ENCODE measurements at regions not wholly inside any gene's neighbourhood (a gene's known extent, or its start where the extent isn't known, plus 50 kb on each side); places are given as distances from the start of the nearest gene placed in this dataset.

DNA sequence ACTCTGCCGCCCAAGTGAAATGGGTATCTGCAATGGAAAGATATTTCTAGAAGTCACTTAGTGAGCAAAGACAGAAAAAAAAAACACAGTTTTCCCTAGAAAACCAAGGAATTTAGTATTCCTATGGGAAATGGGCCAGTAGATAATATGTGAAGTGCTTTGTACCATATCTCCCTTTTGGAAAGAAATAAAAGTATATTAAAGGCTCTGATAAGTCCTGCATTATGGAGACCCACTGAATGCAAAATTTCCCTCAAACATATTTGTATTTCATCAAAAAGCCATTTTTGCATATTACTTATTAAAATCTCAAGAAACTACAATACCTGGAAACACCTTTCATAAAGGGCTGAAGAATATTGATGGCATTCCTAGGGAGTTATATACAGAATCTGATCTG, 51.6 kb upstream of the DYNLRB2 start:
- DNase-seq (ENCODE audit: low spot score): no peak

- no peak for DNase-seq (ENCODE audit: low spot score)
These were observed 52.6 kb upstream of the DYNLRB2 start for GRCh38 chr16:80488167-80488566.

GRCh38 chr16:80480664-80481063, 60.1 kb upstream of the DYNLRB2 start:
- DNase-seq (ENCODE audit: low spot score): no peak

DNA sequence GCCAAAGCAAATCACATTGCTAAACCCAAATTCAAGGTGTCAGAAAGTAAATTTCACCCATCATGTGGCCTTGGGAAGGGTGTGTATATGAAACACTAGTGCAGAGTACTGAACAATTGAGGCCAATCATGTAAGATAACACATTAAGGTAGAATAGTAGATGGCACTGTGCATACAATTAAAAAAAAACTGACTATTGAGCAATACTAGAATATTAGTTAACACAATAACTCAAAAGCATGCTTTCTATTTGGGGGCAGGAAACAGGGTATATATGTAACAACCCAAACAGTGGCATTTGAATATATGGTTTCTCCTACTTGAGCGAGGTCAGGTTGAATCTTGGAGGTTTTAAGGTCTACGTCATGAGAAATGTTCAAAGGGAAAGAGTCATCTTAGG, 63.0 kb upstream of the DYNLRB2 start:
- DNase-seq (ENCODE audit: low spot score): no peak

- DNase-seq (ENCODE audit: low spot score): no peak
These were observed 72.8 kb upstream of the DYNLRB2 start for GRCh38 chr16:80468029-80468428.

- peak; percentile 65 for DNase-seq (ENCODE audit: low spot score)
These were observed 74.5 kb upstream of the DYNLRB2 start for GRCh38 chr16:80466024-80466987.

DNA sequence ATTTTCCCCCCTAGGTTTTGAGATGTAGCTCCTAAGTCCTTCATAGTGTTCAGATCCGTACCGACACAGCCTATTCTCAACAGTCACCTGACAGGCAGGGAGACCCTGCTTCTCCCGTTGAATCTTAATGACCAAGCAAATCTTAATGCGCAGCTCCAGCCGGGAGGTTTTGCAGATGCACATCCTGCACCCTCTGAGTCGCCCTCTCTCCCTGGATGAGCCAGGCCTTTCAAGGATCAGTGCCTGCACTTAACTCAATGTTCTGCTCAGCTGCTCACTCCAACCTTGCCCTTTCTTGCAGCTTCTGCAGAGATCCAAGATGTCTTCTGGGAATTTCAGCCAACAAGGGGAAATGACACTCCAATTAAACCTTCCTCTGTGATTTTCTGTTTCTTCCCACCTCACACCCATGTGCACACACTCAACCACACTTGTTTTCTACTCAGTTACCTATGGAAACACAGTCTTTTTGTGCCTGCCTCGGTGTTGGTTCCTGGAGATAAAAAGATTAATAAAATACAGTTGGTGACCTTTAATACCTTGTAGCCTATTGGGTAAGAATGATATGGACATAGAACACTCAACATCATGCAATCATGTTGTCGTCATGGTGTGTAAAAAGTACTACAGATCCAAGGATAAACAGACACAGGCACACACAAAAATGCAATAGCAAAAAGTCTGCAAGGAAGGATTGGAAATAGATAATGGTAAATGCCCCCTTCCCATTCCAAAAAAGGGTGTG, 76.9 kb upstream of the DYNLRB2 start:
- DNase-seq (ENCODE audit: low spot score): no peak

- no peak for DNase-seq (ENCODE audit: low spot score)
These were observed 77.5 kb upstream of the DYNLRB2 start for GRCh38 chr16:80463326-80463725.

DNA sequence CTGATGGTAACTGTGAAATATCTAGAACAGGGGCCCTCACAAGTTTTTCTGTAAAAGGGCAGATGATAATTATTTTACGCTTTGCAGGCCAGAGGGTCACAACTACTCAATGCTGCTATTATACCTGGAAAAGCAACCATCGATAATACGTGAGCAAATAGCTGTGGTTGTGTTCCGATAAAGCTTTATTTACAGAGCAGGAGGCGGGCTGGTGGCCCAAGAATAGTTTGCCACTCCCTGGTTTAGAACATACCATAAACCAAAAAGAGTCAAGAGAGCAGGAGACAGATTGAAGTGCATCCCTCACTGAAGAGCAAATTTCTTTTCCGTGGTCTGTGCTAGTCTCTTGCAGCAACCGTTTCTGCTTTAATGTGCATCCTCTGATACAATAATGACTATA, 77.9 kb upstream of the DYNLRB2 start:
- DNase-seq (ENCODE audit: low spot score): no peak

DNA sequence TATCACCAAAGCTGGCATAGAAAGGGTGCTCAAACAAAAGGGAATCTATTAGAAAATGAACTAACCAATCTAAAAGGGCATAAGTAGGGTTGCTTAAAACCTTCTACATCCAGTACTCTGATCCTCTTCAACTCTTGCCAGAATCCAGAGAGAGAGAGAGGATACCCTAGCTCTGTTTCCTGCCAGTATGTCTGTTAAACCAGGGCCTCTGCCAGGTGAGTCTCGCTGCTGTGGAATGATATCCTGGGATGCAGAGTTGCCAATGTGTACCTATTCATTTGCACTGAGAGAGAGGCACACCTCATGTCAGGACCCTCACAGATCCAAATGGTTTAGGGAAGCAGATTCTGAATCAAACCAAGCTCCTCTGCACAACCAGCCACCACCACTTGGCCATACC, 79.8 kb upstream of the DYNLRB2 start:
- DNase-seq (ENCODE audit: low spot score): no peak

DNA sequence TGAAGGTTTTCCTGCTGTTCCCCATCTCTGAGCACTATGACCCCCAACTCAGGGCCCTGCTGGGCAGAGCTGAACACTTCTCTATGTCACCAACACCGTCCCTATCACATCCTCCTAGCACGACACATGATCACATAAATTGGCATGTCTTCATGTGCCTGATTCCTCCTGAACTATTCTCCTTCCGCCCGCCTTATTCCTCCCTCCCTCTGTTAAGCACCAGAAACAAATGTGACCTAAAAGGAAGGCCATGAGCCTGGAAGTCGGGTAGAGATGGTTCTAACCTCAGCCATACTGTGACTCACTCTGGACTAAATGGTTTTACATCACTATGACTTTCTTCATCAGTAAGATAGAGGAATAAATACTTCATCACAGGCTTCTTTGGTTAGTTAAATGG, 80.8 kb upstream of the DYNLRB2 start:
- DNase-seq (ENCODE audit: low spot score): no peak

DNA sequence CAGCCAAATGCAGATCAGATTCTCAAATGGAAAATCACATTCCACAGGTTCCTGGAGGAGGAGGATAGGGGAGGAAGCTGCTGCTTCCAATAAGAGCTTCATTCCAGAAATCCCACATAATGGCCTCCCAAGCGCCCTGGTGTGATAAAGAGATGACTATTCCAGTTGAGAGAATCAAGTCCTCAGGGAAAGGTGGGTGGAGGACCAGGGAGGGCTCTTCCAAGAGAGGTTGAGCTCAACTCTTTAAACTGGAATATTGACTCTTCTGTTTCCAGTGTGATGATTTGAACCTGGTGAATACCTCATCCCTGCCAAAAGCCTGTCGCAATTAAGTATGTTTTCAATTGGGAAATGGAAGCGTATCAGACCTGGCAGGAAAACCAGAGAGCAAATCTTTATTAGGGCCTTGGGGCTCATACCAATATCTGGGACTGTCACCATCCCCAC, 81.4 kb upstream of the DYNLRB2 start:
- no peak for DNase-seq (ENCODE audit: low spot score)

DNA sequence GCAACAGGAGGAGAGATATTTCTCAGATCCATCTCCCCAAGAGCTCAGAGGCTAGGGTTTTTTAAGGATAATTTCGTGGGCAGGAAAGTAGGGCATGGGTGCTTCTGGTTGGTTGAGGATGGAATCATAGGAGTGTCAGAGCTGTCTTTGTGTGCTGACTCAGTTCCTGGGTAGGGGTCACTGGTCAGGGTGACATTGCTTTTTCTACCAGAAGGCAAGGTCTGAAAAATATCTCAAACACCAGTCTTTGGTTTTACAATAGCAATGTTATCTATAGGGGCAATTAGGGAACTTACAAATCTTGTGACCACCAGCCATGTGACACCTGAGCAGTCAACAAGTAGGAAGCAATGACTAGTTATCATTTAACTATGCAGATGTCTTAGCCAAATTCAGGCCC, 82.9 kb upstream of the DYNLRB2 start:
- DNase-seq (ENCODE audit: low spot score): no peak

GRCh38 chr16:80454802-80455201, 86.0 kb upstream of the DYNLRB2 start:
- DNase-seq (ENCODE audit: low spot score): no peak

- no peak for DNase-seq (ENCODE audit: low spot score)
These were observed 91.4 kb upstream of the DYNLRB2 start for GRCh38 chr16:80449392-80449791.

GRCh38 chr16:80447241-80447640, 93.6 kb upstream of the DYNLRB2 start:
- no peak for DNase-seq (ENCODE audit: low spot score)

GRCh38 chr16:80442779-80443178, 98.0 kb upstream of the DYNLRB2 start:
- no peak for DNase-seq (ENCODE audit: low spot score)

DNA sequence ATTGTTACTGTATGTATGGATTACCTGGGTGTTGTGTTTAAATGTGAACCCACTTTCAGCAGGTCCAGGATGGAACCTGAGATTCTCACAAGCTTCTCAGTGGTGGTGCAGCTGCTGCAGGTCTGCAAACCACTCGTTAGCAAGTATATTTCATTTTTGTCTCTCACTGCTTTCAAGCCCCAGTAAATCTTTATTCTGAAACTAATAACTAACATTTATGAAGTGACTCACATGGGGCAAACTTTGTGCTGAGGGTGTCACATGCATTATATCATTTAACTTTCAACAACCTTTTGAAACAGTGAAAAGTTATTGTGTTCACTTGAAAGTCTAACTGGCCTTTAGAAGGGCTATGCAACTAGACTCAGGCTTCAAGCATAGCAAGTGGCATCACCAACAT, 98.9 kb upstream of the DYNLRB2 start:
- DNase-seq (ENCODE audit: low spot score): no peak

DNA sequence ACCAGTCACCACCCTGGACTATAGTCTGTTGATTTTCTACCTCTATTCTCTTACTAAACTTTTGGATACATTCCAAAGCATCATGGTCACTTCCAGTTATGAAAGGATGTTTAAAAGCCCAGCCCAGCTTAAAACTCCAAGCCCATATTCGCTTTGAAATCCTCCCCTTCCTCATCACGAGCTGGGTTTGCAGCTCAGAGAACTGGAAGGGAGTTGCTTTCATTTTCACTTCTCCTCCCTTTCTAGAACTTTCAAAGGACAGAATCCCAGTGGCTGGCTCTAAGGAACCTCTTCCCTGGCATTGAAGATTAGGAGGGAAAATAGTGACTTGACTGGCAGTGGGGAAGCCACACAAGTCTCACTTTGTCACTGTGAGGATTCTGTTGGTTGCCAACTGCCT, 100.1 kb upstream of the DYNLRB2 start:
- no peak for DNase-seq (ENCODE audit: low spot score)

- no peak for DNase-seq (ENCODE audit: low spot score)
These were observed 103.1 kb upstream of the DYNLRB2 start for GRCh38 chr16:80437707-80438106.

- DNase-seq (ENCODE audit: low spot score): no peak
These were observed 104.3 kb upstream of the DYNLRB2 start for GRCh38 chr16:80436510-80436909.

- DNase-seq (ENCODE audit: low spot score): no peak
These were observed 107.2 kb upstream of the DYNLRB2 start for GRCh38 chr16:80433623-80434022.

GRCh38 chr16:80427795-80428194, 113.0 kb upstream of the DYNLRB2 start:
- DNase-seq (ENCODE audit: low spot score): no peak
